ENCODE measurements at regions not wholly inside any gene's neighbourhood (a gene's known extent, or its start where the extent isn't known, plus 50 kb on each side); places are given as distances from the start of the nearest gene placed in this dataset.

DNA sequence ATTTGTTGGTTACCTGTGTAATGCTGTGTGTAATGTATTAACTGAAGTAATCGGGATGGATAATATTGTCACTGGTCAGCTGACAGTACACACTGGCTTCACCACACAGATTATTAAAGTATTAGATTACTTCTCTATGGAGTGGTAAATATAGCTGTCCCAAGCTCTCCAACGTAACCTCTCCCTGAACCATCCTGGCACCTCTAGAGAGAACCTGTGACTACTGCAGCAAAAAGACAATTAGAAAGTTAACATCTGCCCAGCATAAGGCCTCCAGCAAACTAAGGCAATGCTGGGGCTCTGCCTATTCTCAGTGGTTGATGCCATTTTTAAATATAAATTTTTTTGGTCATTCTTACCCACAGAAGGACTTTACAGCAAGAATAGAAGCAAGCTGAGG, 351.3 kb downstream of the GPD2 start:
- POLR2A ChIA-PET = no interaction called here
- no peak for TF ChIP-seq PLRG1 (conservative IDR thresholded peaks at IDR 0.05)
- no peak for TF ChIP-seq ZNF614 (CRISPR knock-in tag; IDR thresholded peaks at IDR 0.05; ENCODE audit: borderline replicate concordance)
- no peak for TF ChIP-seq FOXK2 (IDR thresholded peaks at IDR 0.05)
- no peak for TF ChIP-seq ZNF501 (CRISPR knock-in tag; IDR thresholded peaks at IDR 0.05)
- TF ChIP-seq SATB2 (CRISPR knock-in tag; IDR thresholded peaks at IDR 0.05) = no peak
- TF ChIP-seq, protein P1, sequence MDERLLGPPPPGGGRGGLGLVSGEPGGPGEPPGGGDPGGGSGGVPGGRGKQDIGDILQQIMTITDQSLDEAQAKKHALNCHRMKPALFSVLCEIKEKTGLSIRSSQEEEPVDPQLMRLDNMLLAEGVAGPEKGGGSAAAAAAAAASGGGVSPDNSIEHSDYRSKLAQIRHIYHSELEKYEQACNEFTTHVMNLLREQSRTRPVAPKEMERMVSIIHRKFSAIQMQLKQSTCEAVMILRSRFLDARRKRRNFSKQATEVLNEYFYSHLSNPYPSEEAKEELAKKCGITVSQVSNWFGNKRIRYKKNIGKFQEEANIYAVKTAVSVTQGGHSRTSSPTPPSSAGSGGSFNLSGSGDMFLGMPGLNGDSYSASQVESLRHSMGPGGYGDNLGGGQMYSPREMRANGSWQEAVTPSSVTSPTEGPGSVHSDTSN (CRISPR knock-in tag; IDR thresholded peaks at IDR 0.05) = no peak
- no peak for TF ChIP-seq FLYWCH1 (CRISPR knock-in tag; IDR thresholded peaks at IDR 0.05)
- TF ChIP-seq, protein P2, sequence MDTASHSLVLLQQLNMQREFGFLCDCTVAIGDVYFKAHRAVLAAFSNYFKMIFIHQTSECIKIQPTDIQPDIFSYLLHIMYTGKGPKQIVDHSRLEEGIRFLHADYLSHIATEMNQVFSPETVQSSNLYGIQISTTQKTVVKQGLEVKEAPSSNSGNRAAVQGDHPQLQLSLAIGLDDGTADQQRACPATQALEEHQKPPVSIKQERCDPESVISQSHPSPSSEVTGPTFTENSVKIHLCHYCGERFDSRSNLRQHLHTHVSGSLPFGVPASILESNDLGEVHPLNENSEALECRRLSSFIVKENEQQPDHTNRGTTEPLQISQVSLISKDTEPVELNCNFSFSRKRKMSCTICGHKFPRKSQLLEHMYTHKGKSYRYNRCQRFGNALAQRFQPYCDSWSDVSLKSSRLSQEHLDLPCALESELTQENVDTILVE (CRISPR knock-in tag; IDR thresholded peaks at IDR 0.05) = no peak
- no peak for TF ChIP-seq NAIF1 (CRISPR knock-in tag; IDR thresholded peaks at IDR 0.05; ENCODE audit: borderline replicate concordance)
- no peak for TF ChIP-seq ZNF615 (CRISPR knock-in tag; IDR thresholded peaks at IDR 0.05; ENCODE audit: borderline replicate concordance)
- TF ChIP-seq, protein P3, sequence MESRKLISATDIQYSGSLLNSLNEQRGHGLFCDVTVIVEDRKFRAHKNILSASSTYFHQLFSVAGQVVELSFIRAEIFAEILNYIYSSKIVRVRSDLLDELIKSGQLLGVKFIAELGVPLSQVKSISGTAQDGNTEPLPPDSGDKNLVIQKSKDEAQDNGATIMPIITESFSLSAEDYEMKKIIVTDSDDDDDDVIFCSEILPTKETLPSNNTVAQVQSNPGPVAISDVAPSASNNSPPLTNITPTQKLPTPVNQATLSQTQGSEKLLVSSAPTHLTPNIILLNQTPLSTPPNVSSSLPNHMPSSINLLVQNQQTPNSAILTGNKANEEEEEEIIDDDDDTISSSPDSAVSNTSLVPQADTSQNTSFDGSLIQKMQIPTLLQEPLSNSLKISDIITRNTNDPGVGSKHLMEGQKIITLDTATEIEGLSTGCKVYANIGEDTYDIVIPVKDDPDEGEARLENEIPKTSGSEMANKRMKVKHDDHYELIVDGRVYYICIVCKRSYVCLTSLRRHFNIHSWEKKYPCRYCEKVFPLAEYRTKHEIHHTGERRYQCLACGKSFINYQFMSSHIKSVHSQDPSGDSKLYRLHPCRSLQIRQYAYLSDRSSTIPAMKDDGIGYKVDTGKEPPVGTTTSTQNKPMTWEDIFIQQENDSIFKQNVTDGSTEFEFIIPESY (CRISPR knock-in tag; IDR thresholded peaks at IDR 0.05) = no peak
- TF ChIP-seq ZNF260 (CRISPR knock-in tag; IDR thresholded peaks at IDR 0.05; ENCODE audit: borderline replicate concordance, low read depth) = no peak
- no peak for TF ChIP-seq ZFP62 (CRISPR knock-in tag; IDR thresholded peaks at IDR 0.05)
- TF ChIP-seq RFX1 (IDR thresholded peaks at IDR 0.05) = no peak
- no peak for TF ChIP-seq HOXA7 (CRISPR knock-in tag; IDR thresholded peaks at IDR 0.05)
- no TSS peak for BruUV-seq (replicated peaks)

More for the DNA sequence above, 351.3 kb downstream of the GPD2 start:
- no peaks in the 10 kb centered on the region for H3K27me3 ChIP-seq (ENCODE audit: control insufficient read depth in 1 of 2, insufficient read depth in 2 of 2, low read length in 2 of 2)
- no peak overlapping the region for H3K4me3 ChIP-seq (replicated peaks in 1 of 3; ENCODE audit: insufficient read depth in 1 of 3, low read depth in 2 of 3, low read length in 3 of 3)
- no peaks in the 10 kb centered on the region for H3K4me1 ChIP-seq (ENCODE audit: insufficient read depth, low read length)
- H3K79me2 ChIP-seq (ENCODE audit: insufficient read depth, low read length) = no peaks in the 10 kb centered on the region
- H3K27ac ChIP-seq (ENCODE audit: extremely low read length, insufficient read depth, low read length) = no peak overlapping the region
- CTCF ChIA-PET (ENCODE audit: low intra/inter-chr PET ratio, low total read pairs) = no interaction called here
- FAIRE-seq (no peak), ATAC-seq (no peak), DNase-seq (ENCODE audit: low spot score) (no peak)
- no peak overlapping the region for H2AFZ ChIP-seq (ENCODE audit: low read length)
- in situ Hi-C loops (cut with HindIII; ENCODE audit: extremely low pct_ligation_motif_present, low pct_unique_long_range_greater_than_20kb) (no loop called here), intact Hi-C loops (cut with micrococcal nuclease; ENCODE audit: unreplicated experiment) (no loop called here)
- H3K4me2 ChIP-seq (ENCODE audit: low read depth, low read length) = no peak overlapping the region
- H3K9ac ChIP-seq (ENCODE audit: insufficient read depth, low read depth, low read length) = no peak overlapping the region
- H3K36me3 ChIP-seq (replicated peaks in 1 of 2; ENCODE audit: control insufficient read depth in 1 of 2, insufficient read depth in 2 of 2, low read length in 2 of 2) = no peaks in the 10 kb centered on the region
- 27% methylated on average over 2 of the region's 2 CpGs for WGBS (ENCODE audit: low lambda C conversion rate)
- H3K9me3 ChIP-seq (ENCODE audit: low read length) = no peaks in the 10 kb centered on the region
- H4K20me1 ChIP-seq (ENCODE audit: insufficient read depth, low read length) = no peaks in the 10 kb centered on the region

All from HepG2 (cell line).